ENCODE measurements at regions not wholly inside any gene's neighbourhood (a gene's known extent, or its start where the extent isn't known, plus 50 kb on each side); places are given as distances from the start of the nearest gene placed in this dataset.

DNA sequence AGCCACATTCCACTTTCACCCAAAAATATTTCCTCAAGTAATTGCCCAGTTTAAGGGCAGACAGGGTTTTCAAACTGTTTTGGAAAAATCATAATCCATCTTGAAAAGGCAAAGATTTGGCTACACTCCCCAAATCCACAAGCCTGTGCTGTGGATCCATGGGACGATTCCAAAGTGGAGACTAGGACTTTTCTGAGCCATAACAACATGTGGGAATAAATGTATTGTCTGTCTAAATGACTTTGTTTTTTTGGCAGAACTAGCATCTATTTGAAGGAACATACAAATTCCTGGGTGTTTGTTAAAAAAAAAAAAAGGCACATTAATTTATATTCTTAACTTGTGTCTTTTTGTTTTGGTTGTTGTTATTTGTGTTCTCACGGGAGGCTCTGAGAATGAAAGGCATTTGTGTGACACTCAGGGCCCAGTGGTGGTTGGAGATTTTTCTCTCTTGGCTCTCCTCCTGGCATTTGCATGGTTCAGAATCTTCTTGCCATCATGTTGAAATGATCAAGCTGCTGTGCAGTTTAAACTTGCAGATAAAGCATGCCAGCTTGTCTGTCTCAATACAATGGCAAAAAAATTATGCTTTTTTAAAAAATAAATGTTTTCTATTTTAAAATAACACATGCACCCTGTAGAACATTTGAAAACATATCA is 277.4 kb downstream of the EN1 start:
- Histone ChIP-seq H3K36me3 (ENCODE audit: control insufficient read depth, insufficient read depth, low read length) (no peaks in the 10 kb centered on the region), H4K20me1 (replicated peaks; ENCODE audit: control insufficient read depth, insufficient read depth, low read length) (no peaks in the 10 kb centered on the region), H3K79me2 (ENCODE audit: control insufficient read depth, insufficient read depth, low read length) (no peaks in the 10 kb centered on the region), H3K4me3 (no peak overlapping the region), H2AFZ (ENCODE audit: low read depth, low read length) (no peak overlapping the region), H3K9me1 (ENCODE audit: control insufficient read depth, insufficient read depth, low read length) (no peaks in the 10 kb centered on the region), H3K9me3 (replicated peaks; ENCODE audit: control insufficient read depth, insufficient read depth, low read depth, low read length) (no peaks in the 10 kb centered on the region), H3K9ac (ENCODE audit: insufficient read depth in 1 of 2, low read depth in 2 of 2, low read length in 2 of 2) (no peak overlapping the region), H3K4me1 (replicated peaks in 1 of 2; ENCODE audit: control insufficient read depth in 2 of 2, insufficient read depth in 2 of 2, low read length in 2 of 2) (no peaks in the 10 kb centered on the region), H3K27me3 (ENCODE audit: control insufficient read depth in 2 of 2, insufficient read depth in 2 of 2, low read length in 2 of 2) (peaks cover 0 to 28% of the 10 kb centered on the region in 2 experiments; a peak in 3 of 5 replicates), H3K27ac (ENCODE audit: extremely low read depth, low read depth, low read length) (no peak overlapping the region), H3K4me2 (ENCODE audit: insufficient read depth, low read length) (no peak overlapping the region)
- in situ Hi-C loops (cut with MboI) = no loop called here
- intact Hi-C loops (cut with micrococcal nuclease) = no loop called here
- POLR2A ChIA-PET = no interaction called here
- FAIRE-seq (no peak), DNase-seq (ENCODE audit: extremely low read depth in 1 of 4, low spot score in 3 of 4) (no peak), ATAC-seq (no peak)
- 0% methylated on average over 2 of the region's 2 CpGs for WGBS (ENCODE audit: insufficient coverage, low coverage, missing lambda C conversion rate)
- CTCF ChIA-PET (ENCODE audit: low intra/inter-chr PET ratio) = no interaction called here
- no TSS peak for BruUV-seq (replicated peaks)
- TF ChIP-seq CEBPG (CRISPR knock-in tag; IDR thresholded peaks at IDR 0.05) = no peak
- no peak for TF ChIP-seq CEBPG (tag; conservative IDR thresholded peaks at IDR 0.05 in 1 of 2, IDR thresholded peaks at IDR 0.05 in 1 of 2)
- no peak for TF ChIP-seq POLR2G (IDR thresholded peaks at IDR 0.05; ENCODE audit: low read depth, low read length)
- no peak for TF ChIP-seq ZNF134 (CRISPR knock-in tag; conservative IDR thresholded peaks at IDR 0.05)
- TF ChIP-seq, protein P1, sequence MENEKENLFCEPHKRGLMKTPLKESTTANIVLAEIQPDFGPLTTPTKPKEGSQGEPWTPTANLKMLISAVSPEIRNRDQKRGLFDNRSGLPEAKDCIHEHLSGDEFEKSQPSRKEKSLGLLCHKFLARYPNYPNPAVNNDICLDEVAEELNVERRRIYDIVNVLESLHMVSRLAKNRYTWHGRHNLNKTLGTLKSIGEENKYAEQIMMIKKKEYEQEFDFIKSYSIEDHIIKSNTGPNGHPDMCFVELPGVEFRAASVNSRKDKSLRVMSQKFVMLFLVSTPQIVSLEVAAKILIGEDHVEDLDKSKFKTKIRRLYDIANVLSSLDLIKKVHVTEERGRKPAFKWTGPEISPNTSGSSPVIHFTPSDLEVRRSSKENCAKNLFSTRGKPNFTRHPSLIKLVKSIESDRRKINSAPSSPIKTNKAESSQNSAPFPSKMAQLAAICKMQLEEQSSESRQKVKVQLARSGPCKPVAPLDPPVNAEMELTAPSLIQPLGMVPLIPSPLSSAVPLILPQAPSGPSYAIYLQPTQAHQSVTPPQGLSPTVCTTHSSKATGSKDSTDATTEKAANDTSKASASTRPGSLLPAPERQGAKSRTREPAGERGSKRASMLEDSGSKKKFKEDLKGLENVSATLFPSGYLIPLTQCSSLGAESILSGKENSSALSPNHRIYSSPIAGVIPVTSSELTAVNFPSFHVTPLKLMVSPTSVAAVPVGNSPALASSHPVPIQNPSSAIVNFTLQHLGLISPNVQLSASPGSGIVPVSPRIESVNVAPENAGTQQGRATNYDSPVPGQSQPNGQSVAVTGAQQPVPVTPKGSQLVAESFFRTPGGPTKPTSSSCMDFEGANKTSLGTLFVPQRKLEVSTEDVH (IDR thresholded peaks at IDR 0.05; ENCODE audit: low read depth, partially characterized antibody) = no peak
- no peak for TF ChIP-seq NEUROD1 (IDR thresholded peaks at IDR 0.05; ENCODE audit: borderline replicate concordance, low read depth, low read length, partially characterized antibody)
- no peak for TF ChIP-seq ZNF12 (CRISPR knock-in tag; IDR thresholded peaks at IDR 0.05)
- no peak for TF ChIP-seq ZNF764 (CRISPR knock-in tag; IDR thresholded peaks at IDR 0.05; ENCODE audit: low read depth)
- TF ChIP-seq SRSF3 (IDR thresholded peaks at IDR 0.05; ENCODE audit: insufficient read depth, low read length) = no peak
- TF ChIP-seq POLR2AphosphoS2 (IDR thresholded peaks at IDR 0.05; ENCODE audit: low read length) = no peak
- no peak for TF ChIP-seq ZNF77 (CRISPR knock-in tag; IDR thresholded peaks at IDR 0.05)
- no peak for TF ChIP-seq PTRF (tag; IDR thresholded peaks at IDR 0.05)
- TF ChIP-seq ZNF584 (CRISPR knock-in tag; IDR thresholded peaks at IDR 0.05; ENCODE audit: low read depth) = no peak
- no peak for TF ChIP-seq HNRNPK (IDR thresholded peaks at IDR 0.05; ENCODE audit: low read depth, low read length, poor library complexity, severe bottlenecking)
- TF ChIP-seq, protein P2, sequence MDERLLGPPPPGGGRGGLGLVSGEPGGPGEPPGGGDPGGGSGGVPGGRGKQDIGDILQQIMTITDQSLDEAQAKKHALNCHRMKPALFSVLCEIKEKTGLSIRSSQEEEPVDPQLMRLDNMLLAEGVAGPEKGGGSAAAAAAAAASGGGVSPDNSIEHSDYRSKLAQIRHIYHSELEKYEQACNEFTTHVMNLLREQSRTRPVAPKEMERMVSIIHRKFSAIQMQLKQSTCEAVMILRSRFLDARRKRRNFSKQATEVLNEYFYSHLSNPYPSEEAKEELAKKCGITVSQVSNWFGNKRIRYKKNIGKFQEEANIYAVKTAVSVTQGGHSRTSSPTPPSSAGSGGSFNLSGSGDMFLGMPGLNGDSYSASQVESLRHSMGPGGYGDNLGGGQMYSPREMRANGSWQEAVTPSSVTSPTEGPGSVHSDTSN (CRISPR knock-in tag; IDR thresholded peaks at IDR 0.05; ENCODE audit: low read depth) = no peak
- TF ChIP-seq, protein P2 (tag; conservative IDR thresholded peaks at IDR 0.05; ENCODE audit: low read depth) = no peak

All from K562 (cell line).